ENCODE measurements at regions not wholly inside any gene's neighbourhood (a gene's known extent, or its start where the extent isn't known, plus 50 kb on each side); places are given as distances from the start of the nearest gene placed in this dataset.
"Not testable (repeated sequence)": the region's sequence is repeated elsewhere in the genome, so short reads cannot be mapped to it uniquely, and the experiment has no call there.

GRCh38 chr10:117781216-117781831 is 238.8 kb downstream of the EMX2 start:
- in situ Hi-C loops (cut with HindIII; ENCODE audit: low sequenced_read_pairs), result no loop called here

- in situ Hi-C loops (cut with HindIII; ENCODE audit: low sequenced_read_pairs), result no loop called here
Observed at GRCh38 chr10:117782276-117782675, 239.7 kb downstream of the EMX2 start.

DNA sequence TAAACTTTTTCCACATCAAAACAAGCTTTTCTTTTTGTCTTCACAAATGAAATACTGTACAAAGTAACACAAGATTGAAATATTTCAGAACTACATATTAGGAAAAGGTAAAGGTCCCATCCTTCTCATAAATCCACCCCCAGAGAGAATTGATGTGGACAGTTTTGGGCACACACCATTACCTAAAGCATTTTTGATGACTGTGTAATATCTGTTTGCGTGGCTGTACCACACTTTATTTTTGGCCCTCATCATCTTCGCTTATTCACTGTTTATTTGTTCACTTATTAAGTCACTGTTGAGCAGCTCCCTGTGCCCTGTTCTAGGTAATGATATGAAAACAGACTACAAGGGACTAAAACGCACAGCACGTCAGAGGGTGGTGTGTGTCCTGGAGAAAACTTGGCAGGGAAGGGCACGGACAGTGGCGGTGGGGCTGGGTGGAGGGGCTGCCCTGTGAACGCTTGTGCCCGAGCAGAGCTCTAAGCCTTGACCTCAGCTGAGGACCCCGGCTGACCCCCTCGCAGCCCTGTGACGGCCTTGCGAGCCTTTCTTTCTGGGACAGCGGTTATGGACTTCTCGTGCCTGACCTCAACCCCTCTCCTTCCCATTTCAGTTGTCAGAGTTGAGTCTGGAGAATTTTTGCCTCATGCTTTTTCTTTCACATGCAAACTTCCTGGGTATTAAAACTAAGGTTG is 241.3 kb downstream of the EMX2 start:
- in situ Hi-C loops (cut with HindIII; ENCODE audit: low sequenced_read_pairs), result no loop called here

- in situ Hi-C loops (cut with HindIII; ENCODE audit: low sequenced_read_pairs), result no loop called here
Observed at GRCh38 chr10:117784776-117785175, 242.2 kb downstream of the EMX2 start.

- in situ Hi-C loops (cut with HindIII; ENCODE audit: low sequenced_read_pairs), result no loop called here
Observed at GRCh38 chr10:117788911-117789310, 246.4 kb downstream of the EMX2 start.

GRCh38 chr10:117790179-117790578 is 247.6 kb downstream of the EMX2 start:
- in situ Hi-C loops (cut with HindIII; ENCODE audit: low sequenced_read_pairs), result no loop called here

GRCh38 chr10:117790621-117791020 is 248.1 kb downstream of the EMX2 start:
- in situ Hi-C loops (cut with HindIII; ENCODE audit: low sequenced_read_pairs), result no loop called here

GRCh38 chr10:117792214-117792613 is 249.7 kb downstream of the EMX2 start:
- in situ Hi-C loops (cut with HindIII; ENCODE audit: low sequenced_read_pairs), result no loop called here

DNA sequence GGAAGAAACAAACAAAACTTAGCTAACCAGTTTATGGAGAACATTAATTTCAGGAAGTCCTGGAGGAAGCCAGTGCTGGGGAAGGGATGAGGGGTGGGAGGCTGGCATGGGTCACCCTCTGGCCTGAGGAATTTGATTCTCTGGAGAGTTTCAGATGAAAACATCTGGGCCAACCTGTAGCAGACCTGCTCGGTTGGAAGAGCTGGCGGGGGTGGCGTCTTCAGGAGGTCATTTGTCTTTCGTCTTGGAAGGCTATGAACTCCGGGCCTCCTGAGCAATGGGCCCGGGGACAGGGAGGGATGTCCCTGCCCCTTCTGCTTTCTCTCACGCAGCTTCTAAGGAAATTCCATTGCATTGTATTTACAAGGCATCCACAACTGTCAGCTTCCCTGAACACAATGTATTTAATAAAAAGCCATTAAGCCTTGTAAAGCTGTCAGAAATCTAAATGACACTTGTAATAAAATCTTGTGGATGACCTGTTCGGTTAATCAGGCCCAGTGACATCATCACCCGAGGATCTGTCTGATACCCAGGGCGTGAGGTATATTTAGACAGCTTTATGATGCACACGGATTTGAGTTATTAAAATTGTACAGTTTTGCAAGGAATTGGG is 250.5 kb downstream of the RAB11FIP2 start:
- in situ Hi-C loops (cut with HindIII; ENCODE audit: low sequenced_read_pairs), result no loop called here

- in situ Hi-C loops (cut with HindIII; ENCODE audit: low sequenced_read_pairs), result no loop called here
Observed at GRCh38 chr10:117797296-117797695, 249.4 kb downstream of the RAB11FIP2 start.

- in situ Hi-C loops (cut with HindIII; ENCODE audit: low sequenced_read_pairs), result no loop called here
Observed at GRCh38 chr10:117801691-117802090, 245.1 kb downstream of the RAB11FIP2 start.

DNA sequence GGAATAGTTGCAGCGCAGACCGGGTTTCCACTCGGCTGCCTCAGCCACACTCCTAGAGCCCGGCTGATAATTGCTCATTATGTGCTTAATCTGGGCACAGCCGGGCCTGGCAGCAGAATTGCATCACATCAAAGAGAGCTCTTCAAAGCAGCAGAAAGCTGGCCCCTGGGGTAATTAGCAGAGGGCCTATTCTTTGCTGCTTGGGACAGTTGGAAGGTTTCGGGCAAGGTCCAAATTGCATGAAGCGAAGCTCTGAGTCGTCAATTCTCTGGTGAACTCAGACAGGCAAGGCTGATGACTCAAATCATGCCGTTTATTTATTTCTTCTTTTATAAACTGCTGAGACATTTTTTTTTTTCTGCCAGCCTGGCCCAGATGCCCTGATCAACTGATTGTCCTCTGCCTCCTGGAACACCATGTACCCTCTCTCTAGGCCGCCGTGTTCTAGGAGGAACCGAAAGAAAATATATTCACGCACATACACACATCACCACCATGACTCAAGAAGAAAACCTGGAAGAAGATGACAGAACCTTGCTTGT is 242.2 kb downstream of the RAB11FIP2 start:
- in situ Hi-C loops (cut with HindIII; ENCODE audit: low sequenced_read_pairs), result no loop called here

DNA sequence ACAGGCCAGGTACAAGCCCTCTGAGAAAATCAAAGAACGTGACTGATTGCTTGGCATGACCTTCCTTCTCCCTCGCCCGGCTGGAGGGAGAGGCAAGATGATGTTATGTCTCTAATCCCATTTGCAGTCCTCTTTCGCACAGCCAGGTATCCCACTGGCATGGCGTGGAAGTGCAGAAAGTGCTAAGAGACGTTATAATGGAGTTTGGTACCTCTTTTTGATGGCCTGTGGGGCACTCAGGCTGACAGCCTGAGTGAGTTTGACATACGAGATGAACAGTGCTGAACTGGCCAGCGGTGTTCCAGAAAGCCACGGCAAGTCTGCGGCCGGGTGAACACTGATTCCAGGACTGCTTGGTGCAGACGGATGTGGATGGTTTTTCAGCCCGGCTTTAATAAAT is 241.6 kb downstream of the RAB11FIP2 start:
- in situ Hi-C loops (cut with HindIII; ENCODE audit: low sequenced_read_pairs), result no loop called here

GRCh38 chr10:117807441-117807840 is 239.3 kb downstream of the RAB11FIP2 start:
- in situ Hi-C loops (cut with HindIII; ENCODE audit: low sequenced_read_pairs), result no loop called here

- in situ Hi-C loops (cut with HindIII; ENCODE audit: low sequenced_read_pairs), result not testable (repeated sequence)
Observed at GRCh38 chr10:117815816-117816215, 230.9 kb downstream of the RAB11FIP2 start.

- in situ Hi-C loops (cut with HindIII; ENCODE audit: low sequenced_read_pairs), result no loop called here
Observed at GRCh38 chr10:117817116-117817515, 229.6 kb downstream of the RAB11FIP2 start.

- in situ Hi-C loops (cut with HindIII; ENCODE audit: low sequenced_read_pairs), result no loop called here
Observed at GRCh38 chr10:117818721-117819120, 228.0 kb downstream of the RAB11FIP2 start.

DNA sequence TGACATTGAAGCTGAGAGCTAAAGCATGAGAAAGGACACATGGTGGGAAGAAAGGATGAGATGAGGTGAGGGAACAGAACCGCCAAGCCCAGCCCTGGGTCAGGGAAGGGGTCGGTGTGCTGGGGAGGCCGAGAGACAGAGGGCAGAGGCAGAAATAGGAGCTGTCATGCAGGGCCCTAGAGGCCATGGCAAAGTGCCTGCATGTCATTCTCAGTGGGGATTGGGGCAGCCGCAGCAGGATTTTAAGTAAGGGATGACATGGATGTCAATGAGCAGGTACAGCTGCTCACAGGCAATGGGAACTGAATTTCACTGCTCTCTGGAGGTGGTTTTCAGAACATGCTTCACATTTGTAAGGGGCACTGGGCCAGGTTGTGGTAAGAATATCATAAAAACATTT is 227.4 kb downstream of the RAB11FIP2 start:
- in situ Hi-C loops (cut with HindIII; ENCODE audit: low sequenced_read_pairs), result no loop called here

DNA sequence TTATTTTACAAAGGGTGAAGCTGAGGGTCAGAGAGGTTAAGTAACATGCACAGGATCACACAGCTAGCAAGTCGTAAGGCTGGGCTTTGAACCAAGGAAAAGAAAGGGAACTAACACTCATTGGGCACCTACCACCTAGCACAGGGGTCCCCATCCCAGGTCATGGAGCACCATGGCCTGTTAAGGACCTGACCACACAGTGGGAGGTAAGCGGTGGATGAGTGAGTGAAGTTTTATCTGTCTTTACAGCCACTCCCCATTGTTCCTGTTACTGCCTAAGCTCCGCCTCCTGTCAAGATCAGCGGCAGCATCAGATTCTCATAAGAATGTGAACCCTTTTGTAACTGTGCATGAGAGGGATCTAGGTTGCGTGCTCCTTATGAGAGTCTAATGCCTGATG is 222.8 kb downstream of the RAB11FIP2 start:
- in situ Hi-C loops (cut with HindIII; ENCODE audit: low sequenced_read_pairs), result no loop called here

- in situ Hi-C loops (cut with HindIII; ENCODE audit: low sequenced_read_pairs), result no loop called here
Observed at GRCh38 chr10:117830205-117830604, 216.5 kb downstream of the RAB11FIP2 start.

GRCh38 chr10:117830787-117831212 is 215.9 kb downstream of the RAB11FIP2 start:
- in situ Hi-C loops (cut with HindIII; ENCODE audit: low sequenced_read_pairs), result no loop called here

Data from endothelial cell of hepatic sinusoid (primary cell).